ENCODE measurements at regions not wholly inside any gene's neighbourhood (a gene's known extent, or its start where the extent isn't known, plus 50 kb on each side); places are given as distances from the start of the nearest gene placed in this dataset.

GRCh38 chr12:28026701-28027100 is 54.2 kb upstream of the PTHLH start:
- TF ChIP-seq CTCF (IDR thresholded peaks at IDR 0.05; ENCODE audit: extremely low read depth, low read depth, low read length) = no peak
- DNase-seq (ENCODE audit: insufficient read length, low spot score, missing footprints) = no peak

DNA sequence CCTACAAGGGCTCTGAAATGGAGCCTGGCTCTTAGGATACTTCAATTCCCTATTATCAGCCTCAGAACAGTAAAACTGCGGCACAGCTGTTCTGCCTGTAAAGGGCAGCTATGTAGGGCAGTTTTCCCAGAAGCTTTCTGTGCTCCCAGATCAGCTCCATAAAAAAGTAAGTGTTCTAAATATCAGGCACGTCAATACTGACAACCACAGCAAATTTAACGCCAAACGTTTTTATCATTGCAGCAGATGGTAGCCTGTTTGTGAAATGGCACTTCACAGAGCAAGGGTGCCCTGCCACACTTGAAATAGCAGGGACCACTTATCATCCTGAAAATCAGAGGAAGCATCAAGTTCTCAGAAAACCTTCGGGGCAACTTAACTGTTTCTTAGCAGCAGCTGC is 54.8 kb upstream of the PTHLH start:
- DNase-seq (ENCODE audit: insufficient read length, low spot score, missing footprints) = no peak

More at GRCh38 chr12:28026701-28027100, 54.2 kb upstream of the PTHLH start:
- no peak overlapping the region for H2AFZ ChIP-seq (ENCODE audit: low read length)
- no peak overlapping the region for H3K4me2 ChIP-seq (ENCODE audit: insufficient read depth, low read length)
- H3K27me3 ChIP-seq (ENCODE audit: insufficient read depth, low read length) = no peaks in the 10 kb centered on the region
- no peaks in the 10 kb centered on the region for H4K20me1 ChIP-seq (ENCODE audit: insufficient read depth, low read length)
- no peak overlapping the region for H3K4me3 ChIP-seq (ENCODE audit: insufficient read depth, low read length)
- H3K4me1 ChIP-seq (ENCODE audit: insufficient read depth, low read length) = peaks cover 28% of the 10 kb centered on the region
- no peaks in the 10 kb centered on the region for H3K9me3 ChIP-seq (ENCODE audit: low read depth, low read length)
- no peaks in the 10 kb centered on the region for H3K36me3 ChIP-seq (ENCODE audit: insufficient read depth, low read length)
- H3K27ac ChIP-seq (ENCODE audit: low read depth, low read length) = no peak overlapping the region
- H3K79me2 ChIP-seq (ENCODE audit: insufficient read depth, low read length) = no peaks in the 10 kb centered on the region

DNA sequence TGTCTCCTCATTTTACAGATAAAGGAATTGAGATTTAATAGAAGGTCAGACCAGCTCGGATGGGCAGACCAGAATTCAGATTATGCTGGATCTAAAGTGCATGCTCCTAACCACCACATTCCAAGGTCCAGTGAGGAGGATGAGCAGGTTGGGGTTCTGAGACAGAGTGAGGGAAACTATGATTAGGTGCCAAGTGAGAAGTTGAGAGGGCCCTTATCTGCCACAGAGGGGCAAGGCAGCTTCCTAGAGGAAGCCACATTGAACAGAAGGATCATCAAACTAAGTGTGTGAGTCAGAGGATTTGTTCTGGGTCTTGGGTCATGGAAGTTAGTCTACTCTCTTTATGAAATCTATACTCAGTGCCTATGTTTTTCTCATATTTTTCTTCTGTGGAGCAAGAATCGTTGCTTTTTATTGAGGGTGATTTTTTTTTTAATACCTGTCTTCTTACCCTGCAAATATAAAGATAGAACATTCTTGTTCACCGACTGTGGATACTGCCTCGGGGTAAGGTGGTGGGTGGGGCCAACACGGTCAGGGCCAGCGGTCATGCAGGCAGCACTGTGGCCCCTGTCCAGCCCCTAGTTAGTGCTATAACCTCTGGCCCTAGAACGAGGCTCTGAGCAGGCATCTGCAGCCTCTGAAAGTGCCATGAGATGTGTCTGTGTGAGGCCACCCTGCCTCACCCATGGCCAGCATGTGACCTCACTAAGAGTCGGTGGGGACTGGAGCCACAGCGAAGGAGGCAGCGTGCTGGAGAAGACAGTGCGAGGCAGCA is 55.6 kb upstream of the PTHLH start:
- Histone ChIP-seq H3K9me3 (ENCODE audit: low read depth, low read length) (no peaks in the 10 kb centered on the region), H3K4me1 (ENCODE audit: insufficient read depth, low read length) (peaks cover 29% of the 10 kb centered on the region), H3K4me3 (ENCODE audit: insufficient read depth, low read length) (no peak overlapping the region), H4K20me1 (ENCODE audit: insufficient read depth, low read length) (no peaks in the 10 kb centered on the region), H3K79me2 (ENCODE audit: insufficient read depth, low read length) (no peaks in the 10 kb centered on the region), H3K36me3 (ENCODE audit: insufficient read depth, low read length) (no peaks in the 10 kb centered on the region), H3K4me2 (ENCODE audit: insufficient read depth, low read length) (no peak overlapping the region), H2AFZ (ENCODE audit: low read length) (no peak overlapping the region), H3K27ac (ENCODE audit: low read depth, low read length) (no peak overlapping the region), H3K27me3 (ENCODE audit: insufficient read depth, low read length) (no peaks in the 10 kb centered on the region)
- TF ChIP-seq CTCF (IDR thresholded peaks at IDR 0.05; ENCODE audit: extremely low read depth, low read depth, low read length) = no peak
- peak; percentile 46 for DNase-seq (ENCODE audit: insufficient read length, low spot score, missing footprints)

More for the DNA sequence above, 54.8 kb upstream of the PTHLH start:
- Histone ChIP-seq H3K36me3 (ENCODE audit: insufficient read depth, low read length) (no peaks in the 10 kb centered on the region), H3K27me3 (ENCODE audit: insufficient read depth, low read length) (no peaks in the 10 kb centered on the region), H3K9me3 (ENCODE audit: low read depth, low read length) (no peaks in the 10 kb centered on the region), H3K4me2 (ENCODE audit: insufficient read depth, low read length) (no peak overlapping the region), H3K4me3 (ENCODE audit: insufficient read depth, low read length) (no peak overlapping the region), H4K20me1 (ENCODE audit: insufficient read depth, low read length) (no peaks in the 10 kb centered on the region), H3K27ac (ENCODE audit: low read depth, low read length) (no peak overlapping the region), H3K79me2 (ENCODE audit: insufficient read depth, low read length) (no peaks in the 10 kb centered on the region), H3K4me1 (ENCODE audit: insufficient read depth, low read length) (peaks cover 28% of the 10 kb centered on the region), H2AFZ (ENCODE audit: low read length) (no peak overlapping the region)
- no peak for TF ChIP-seq CTCF (IDR thresholded peaks at IDR 0.05; ENCODE audit: extremely low read depth, low read depth, low read length)

- Histone ChIP-seq H3K4me3 (ENCODE audit: insufficient read depth, low read length) (no peak overlapping the region), H3K27ac (ENCODE audit: low read depth, low read length) (peak overlapping the region; percentile 89), H4K20me1 (ENCODE audit: insufficient read depth, low read length) (no peaks in the 10 kb centered on the region), H2AFZ (ENCODE audit: low read length) (peak overlapping the region; percentile 36), H3K4me1 (ENCODE audit: insufficient read depth, low read length) (peaks cover 16% of the 10 kb centered on the region), H3K9me3 (ENCODE audit: low read depth, low read length) (no peaks in the 10 kb centered on the region), H3K4me2 (ENCODE audit: insufficient read depth, low read length) (peak overlapping the region; percentile 8), H3K36me3 (ENCODE audit: insufficient read depth, low read length) (no peaks in the 10 kb centered on the region), H3K27me3 (ENCODE audit: insufficient read depth, low read length) (no peaks in the 10 kb centered on the region), H3K79me2 (ENCODE audit: insufficient read depth, low read length) (no peaks in the 10 kb centered on the region)
- no peak for TF ChIP-seq CTCF (IDR thresholded peaks at IDR 0.05; ENCODE audit: extremely low read depth, low read depth, low read length)
- DNase-seq (ENCODE audit: insufficient read length, low spot score, missing footprints) = no peak
Observed at GRCh38 chr12:28032811-28033537, 60.4 kb upstream of the PTHLH start.
